WTC11 (cell line): ENCODE measurements at regions not wholly inside any gene's neighbourhood (a gene's known extent, or its start where the extent isn't known, plus 50 kb on each side); places are given as distances from the start of the nearest gene placed in this dataset.

Experiments used
- ATAC-seq: fragments of 200-7000 bp; cut with Tn5 transposase; 2 replicates; pipeline ENCODE4 v1.10.0; 2021; ENCODE audit warnings: mild to moderate bottlenecking, moderate library complexity
- CTCF ChIA-PET: fragments of 300-600 bp; sonication (Branson Sonifier 250); formaldehyde crosslinking; loops from one replicate; lab custom pipeline; 2021; ENCODE audit warnings: antibody characterized with exemption; lab: Charles Lee
- POLR2A ChIA-PET: fragments of 350-600 bp; sonication (Branson Sonifier 250); formaldehyde crosslinking; loops from one replicate; lab custom pipeline; 2021; ENCODE audit warnings: antibody characterized with exemption; lab: Charles Lee
- DNase-seq: peaks from one replicate; pipeline ENCODE4 v3.0.0; 2021; ENCODE audit warnings: low spot score
- H3K27ac Mint-ChIP-seq: 2 replicates; pipeline ENCODE4 v1.8.0; 2021; ENCODE audit warnings: mixed read lengths
- H3K27me3 Mint-ChIP-seq: 2 replicates; pipeline ENCODE4 v1.8.0; 2021; ENCODE audit warnings: low read depth, mild to moderate bottlenecking, moderate library complexity, mixed read lengths
- H3K36me3 Mint-ChIP-seq: 2 replicates; pipeline ENCODE4 v1.8.0; 2021; ENCODE audit warnings: mixed read lengths
- H3K4me1 Mint-ChIP-seq: 2 replicates; pipeline ENCODE4 v1.8.0; 2022; ENCODE audit warnings: mixed read lengths
- H3K4me3 Mint-ChIP-seq: 2 replicates; pipeline ENCODE4 v1.8.0; 2021; ENCODE audit warnings: mild to moderate bottlenecking, moderate library complexity, mixed read lengths
- H3K9me3 Mint-ChIP-seq: 2 replicates; pipeline ENCODE4 v1.8.0; 2021; ENCODE audit warnings: mixed read lengths
- CREM ChIP-seq: sonication (generic); formaldehyde crosslinking; IDR thresholded peaks from 2 replicates; pipeline ENCODE4 v1.8.1; 2022; ENCODE audit warnings: mild to moderate bottlenecking, missing genetic modification reagents, moderate library complexity
- CTCF ChIP-seq: fragments of 200-600 bp; IDR thresholded peaks from 2 replicates; pipeline ENCODE4 v1.8.0; 2022; ENCODE audit warnings: antibody characterized with exemption
- ETV6 ChIP-seq: sonication (generic); formaldehyde crosslinking; IDR thresholded peaks from 2 replicates; pipeline ENCODE4 v1.8.1; 2022; ENCODE audit warnings: mild to moderate bottlenecking, missing genetic modification reagents
- GRHL2 ChIP-seq: fragments of 250-450 bp; sonication (Bioruptor Pico); IDR thresholded peaks from 2 replicates; pipeline ENCODE4 v1.8.0; 2022; ENCODE audit warnings: mild to moderate bottlenecking, moderate library complexity; ENCODE audit not compliant: insufficient replicate concordance, severe bottlenecking
- PREB ChIP-seq: sonication (generic); formaldehyde crosslinking; IDR thresholded peaks from 2 replicates; pipeline ENCODE4 v1.8.1; 2022; ENCODE audit warnings: mild to moderate bottlenecking, missing genetic modification reagents, moderate library complexity, borderline replicate concordance
- RELA ChIP-seq: sonication (generic); formaldehyde crosslinking; IDR thresholded peaks from 2 replicates; pipeline ENCODE4 v1.8.1; 2022; ENCODE audit warnings: missing genetic modification reagents, mild to moderate bottlenecking, borderline replicate concordance
- SMAD4 ChIP-seq: sonication (generic); formaldehyde crosslinking; IDR thresholded peaks from 2 replicates; pipeline ENCODE4 v1.8.0; 2022; ENCODE audit warnings: mild to moderate bottlenecking, missing genetic modification reagents
- SOX15 ChIP-seq: fragments of 250-450 bp; sonication (Bioruptor Pico); IDR thresholded peaks from 2 replicates; pipeline ENCODE4 v1.9.0; 2021; ENCODE audit warnings: mild to moderate bottlenecking
- USF1 ChIP-seq: sonication (generic); formaldehyde crosslinking; IDR thresholded peaks from 2 replicates; pipeline ENCODE4 v1.8.0; 2022; ENCODE audit warnings: mild to moderate bottlenecking, missing genetic modification reagents
- ZMAT4 ChIP-seq: fragments of 250-450 bp; sonication (Bioruptor Pico); IDR thresholded peaks from 2 replicates; pipeline ENCODE4 v1.9.0; 2021; ENCODE audit warnings: mild to moderate bottlenecking
- ZNF232 ChIP-seq: sonication (generic); formaldehyde crosslinking; IDR thresholded peaks from 2 replicates; pipeline ENCODE4 v1.8.0; 2022; ENCODE audit warnings: mild to moderate bottlenecking, missing genetic modification reagents
- ZNF317 ChIP-seq: sonication (generic); formaldehyde crosslinking; IDR thresholded peaks from 2 replicates; pipeline ENCODE4 v1.8.1; 2023; ENCODE audit warnings: low read depth, mild to moderate bottlenecking, moderate library complexity, missing genetic modification reagents, borderline replicate concordance
- ZNF396 ChIP-seq: fragments of 250-450 bp; sonication (Bioruptor Pico); IDR thresholded peaks from 2 replicates; pipeline ENCODE4 v1.8.0; 2021; ENCODE audit warnings: mild to moderate bottlenecking, moderate library complexity, borderline replicate concordance
- TF ChIP-seq, protein P1 (sequence below): sonication (generic); formaldehyde crosslinking; IDR thresholded peaks from 2 replicates; pipeline ENCODE4 v1.8.0; 2023; ENCODE audit warnings: missing genetic modification reagents
- TF ChIP-seq, protein P2 (sequence below): sonication (generic); formaldehyde crosslinking; IDR thresholded peaks from 2 replicates; pipeline ENCODE4 v1.8.1; 2022; ENCODE audit warnings: missing genetic modification reagents, borderline replicate concordance
- TF ChIP-seq, protein P3 (sequence below): fragments of 250-450 bp; sonication (Bioruptor Pico); IDR thresholded peaks from 2 replicates; pipeline ENCODE4 v1.9.0; 2021; ENCODE audit warnings: mild to moderate bottlenecking
- TF ChIP-seq, protein P4 (sequence below): fragments of 250-450 bp; sonication (Bioruptor Pico); IDR thresholded peaks from 2 replicates; pipeline ENCODE4 v1.8.0; 2021; ENCODE audit warnings: mild to moderate bottlenecking

- TF ChIP-seq PREB (CRISPR knock-in tag) (no peak), CTCF (no peak), ZNF396 (CRISPR knock-in tag) (no peak), SMAD4 (CRISPR knock-in tag) (no peak)
These were observed 80.4 kb downstream of the PITPNM2 start (continued) for GRCh38 chr12:123070267-123071081.

DNA sequence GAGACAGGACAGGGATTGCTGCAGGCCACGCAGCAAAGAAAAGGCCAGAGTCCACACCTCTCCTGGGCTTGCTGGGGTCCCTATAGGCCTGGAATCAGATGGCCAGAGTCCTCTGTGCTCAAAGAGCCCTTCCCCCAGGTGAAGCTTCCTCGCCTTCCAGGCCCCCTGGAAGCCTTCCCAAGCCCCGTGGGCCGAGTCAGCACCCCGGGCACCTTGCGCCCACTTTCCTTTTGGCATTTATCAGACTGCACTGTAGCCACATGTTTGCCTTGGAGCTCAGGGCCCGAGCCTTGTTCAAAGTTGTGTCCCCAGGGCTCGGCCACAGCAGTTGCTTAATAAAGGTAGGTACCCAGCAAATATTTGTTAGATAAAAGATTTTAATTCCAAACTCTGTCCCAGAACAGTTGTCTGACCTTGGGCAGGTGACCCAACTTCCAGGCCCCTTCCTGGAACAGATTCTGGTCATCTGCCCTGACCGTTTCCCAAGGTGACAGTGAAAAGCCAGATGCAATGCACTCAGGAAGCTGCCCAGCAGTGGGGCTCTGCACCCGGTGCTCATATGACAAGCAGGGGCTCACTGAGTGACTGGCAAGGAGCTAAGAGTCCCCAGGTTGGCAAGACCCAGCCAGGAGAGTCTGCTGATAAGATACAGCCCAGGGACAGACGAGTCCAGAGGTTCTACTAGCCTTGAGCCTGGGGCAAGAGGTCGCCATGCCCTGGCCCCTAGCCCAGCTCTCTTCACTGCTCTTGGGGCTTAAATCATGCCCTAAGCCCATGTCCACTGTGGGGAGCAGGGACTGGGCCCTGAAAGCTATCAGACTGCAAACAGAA, 81.2 kb downstream of the PITPNM2 start:
- CTCF ChIA-PET, result interaction anchor here (1.0 to 2.2 kb wide), 3 partner anchors 26 to 195 kb away, joined by 3 to 9 read pairs (median 4); no protein-coding TSS in a partner anchor
- no peak overlapping the region for H3K27ac Mint-ChIP-seq

More for the DNA sequence above, 81.2 kb downstream of the PITPNM2 start:
- Mint-ChIP-seq H3K4me3 (no peak overlapping the region), H3K27me3 (no peaks in the 10 kb centered on the region), H3K4me1 (no peaks in the 10 kb centered on the region; the same call in 1 of the 2 replicates), H3K9me3 (no peaks in the 10 kb centered on the region), H3K36me3 (no peaks in the 10 kb centered on the region)
- POLR2A ChIA-PET, result no interaction called here
- TF ChIP-seq, protein P1, sequence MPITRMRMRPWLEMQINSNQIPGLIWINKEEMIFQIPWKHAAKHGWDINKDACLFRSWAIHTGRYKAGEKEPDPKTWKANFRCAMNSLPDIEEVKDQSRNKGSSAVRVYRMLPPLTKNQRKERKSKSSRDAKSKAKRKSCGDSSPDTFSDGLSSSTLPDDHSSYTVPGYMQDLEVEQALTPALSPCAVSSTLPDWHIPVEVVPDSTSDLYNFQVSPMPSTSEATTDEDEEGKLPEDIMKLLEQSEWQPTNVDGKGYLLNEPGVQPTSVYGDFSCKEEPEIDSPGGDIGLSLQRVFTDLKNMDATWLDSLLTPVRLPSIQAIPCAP (CRISPR knock-in tag), result no peak
- TF ChIP-seq USF1 (no peak), ETV6 (CRISPR knock-in tag) (no peak), RELA (CRISPR knock-in tag) (no peak), SOX15 (CRISPR knock-in tag) (no peak), ZNF232 (CRISPR knock-in tag) (no peak), ZMAT4 (CRISPR knock-in tag) (no peak), ZNF396 (CRISPR knock-in tag) (no peak), ZNF317 (CRISPR knock-in tag) (no peak), CREM (CRISPR knock-in tag) (no peak), GRHL2 (CRISPR knock-in tag) (no peak)
- TF ChIP-seq, protein P2, sequence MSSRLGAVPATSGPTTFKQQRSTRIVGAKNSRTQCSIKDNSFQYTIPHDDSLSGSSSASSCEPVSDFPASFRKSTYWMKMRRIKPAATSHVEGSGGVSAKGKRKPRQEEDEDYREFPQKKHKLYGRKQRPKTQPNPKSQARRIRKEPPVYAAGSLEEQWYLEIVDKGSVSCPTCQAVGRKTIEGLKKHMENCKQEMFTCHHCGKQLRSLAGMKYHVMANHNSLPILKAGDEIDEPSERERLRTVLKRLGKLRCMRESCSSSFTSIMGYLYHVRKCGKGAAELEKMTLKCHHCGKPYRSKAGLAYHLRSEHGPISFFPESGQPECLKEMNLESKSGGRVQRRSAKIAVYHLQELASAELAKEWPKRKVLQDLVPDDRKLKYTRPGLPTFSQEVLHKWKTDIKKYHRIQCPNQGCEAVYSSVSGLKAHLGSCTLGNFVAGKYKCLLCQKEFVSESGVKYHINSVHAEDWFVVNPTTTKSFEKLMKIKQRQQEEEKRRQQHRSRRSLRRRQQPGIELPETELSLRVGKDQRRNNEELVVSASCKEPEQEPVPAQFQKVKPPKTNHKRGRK (CRISPR knock-in tag), result no peak
- TF ChIP-seq, protein P3, sequence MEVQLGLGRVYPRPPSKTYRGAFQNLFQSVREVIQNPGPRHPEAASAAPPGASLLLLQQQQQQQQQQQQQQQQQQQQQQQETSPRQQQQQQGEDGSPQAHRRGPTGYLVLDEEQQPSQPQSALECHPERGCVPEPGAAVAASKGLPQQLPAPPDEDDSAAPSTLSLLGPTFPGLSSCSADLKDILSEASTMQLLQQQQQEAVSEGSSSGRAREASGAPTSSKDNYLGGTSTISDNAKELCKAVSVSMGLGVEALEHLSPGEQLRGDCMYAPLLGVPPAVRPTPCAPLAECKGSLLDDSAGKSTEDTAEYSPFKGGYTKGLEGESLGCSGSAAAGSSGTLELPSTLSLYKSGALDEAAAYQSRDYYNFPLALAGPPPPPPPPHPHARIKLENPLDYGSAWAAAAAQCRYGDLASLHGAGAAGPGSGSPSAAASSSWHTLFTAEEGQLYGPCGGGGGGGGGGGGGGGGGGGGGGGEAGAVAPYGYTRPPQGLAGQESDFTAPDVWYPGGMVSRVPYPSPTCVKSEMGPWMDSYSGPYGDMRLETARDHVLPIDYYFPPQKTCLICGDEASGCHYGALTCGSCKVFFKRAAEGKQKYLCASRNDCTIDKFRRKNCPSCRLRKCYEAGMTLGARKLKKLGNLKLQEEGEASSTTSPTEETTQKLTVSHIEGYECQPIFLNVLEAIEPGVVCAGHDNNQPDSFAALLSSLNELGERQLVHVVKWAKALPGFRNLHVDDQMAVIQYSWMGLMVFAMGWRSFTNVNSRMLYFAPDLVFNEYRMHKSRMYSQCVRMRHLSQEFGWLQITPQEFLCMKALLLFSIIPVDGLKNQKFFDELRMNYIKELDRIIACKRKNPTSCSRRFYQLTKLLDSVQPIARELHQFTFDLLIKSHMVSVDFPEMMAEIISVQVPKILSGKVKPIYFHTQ (CRISPR knock-in tag), result no peak
- TF ChIP-seq, protein P4, sequence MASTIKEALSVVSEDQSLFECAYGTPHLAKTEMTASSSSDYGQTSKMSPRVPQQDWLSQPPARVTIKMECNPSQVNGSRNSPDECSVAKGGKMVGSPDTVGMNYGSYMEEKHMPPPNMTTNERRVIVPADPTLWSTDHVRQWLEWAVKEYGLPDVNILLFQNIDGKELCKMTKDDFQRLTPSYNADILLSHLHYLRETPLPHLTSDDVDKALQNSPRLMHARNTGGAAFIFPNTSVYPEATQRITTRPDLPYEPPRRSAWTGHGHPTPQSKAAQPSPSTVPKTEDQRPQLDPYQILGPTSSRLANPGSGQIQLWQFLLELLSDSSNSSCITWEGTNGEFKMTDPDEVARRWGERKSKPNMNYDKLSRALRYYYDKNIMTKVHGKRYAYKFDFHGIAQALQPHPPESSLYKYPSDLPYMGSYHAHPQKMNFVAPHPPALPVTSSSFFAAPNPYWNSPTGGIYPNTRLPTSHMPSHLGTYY (CRISPR knock-in tag), result no peak
- no peak for ATAC-seq
- no peak for DNase-seq
